H1 (cell line): ENCODE measurements at regions not wholly inside any gene's neighbourhood (a gene's known extent, or its start where the extent isn't known, plus 50 kb on each side); places are given as distances from the start of the nearest gene placed in this dataset.

ENCODE experiments used
- ASH2L ChIP-seq: fragments of 200-600, 300-600 bp; sonication (generic); IDR thresholded peaks from one replicate; pipeline ENCODE4 v1.7.1; 2017; ENCODE audit warnings: low read length
- BCL11A ChIP-seq, 2 experiments: IDR thresholded peaks; one replicate each; pipeline ENCODE4 v1.6.1; 2011; ENCODE audit warnings: low read depth in 2 of 2, low read length in 2 of 2, mild to moderate bottlenecking in 2 of 2
- CBX5 ChIP-seq: fragments of 300-800, 300-1000 bp; sonication (generic); IDR thresholded peaks from 2 replicates; pipeline ENCODE4 v1.7.1; 2016; ENCODE audit warnings: antibody characterized with exemption, low read length, low read depth
- CHD1 ChIP-seq: IDR thresholded peaks from 2 replicates; pipeline ENCODE4 v1.6.1; 2012; ENCODE audit warnings: low read depth, low read length, improper control_type of control experiment
- CREB1 ChIP-seq: IDR thresholded peaks from 2 replicates; pipeline ENCODE4 v1.6.1; 2012; ENCODE audit warnings: inconsistent platforms
- CTBP2 ChIP-seq: IDR thresholded peaks from 2 replicates; pipeline ENCODE4 v1.7.0; 2011; ENCODE audit warnings: borderline replicate concordance, mild to moderate bottlenecking, moderate library complexity, mixed read lengths, low read length; ENCODE audit not compliant: insufficient read depth, insufficient read length
- EGR1 ChIP-seq: IDR thresholded peaks from 2 replicates; pipeline ENCODE4 v1.6.1; 2011; ENCODE audit warnings: low read depth, low read length, borderline replicate concordance
- EZH2 ChIP-seq: fragments of 200-600 bp; sonication (generic); IDR thresholded peaks from 2 replicates; pipeline ENCODE4 v1.7.1; 2012; ENCODE audit warnings: low read depth, mild to moderate bottlenecking, moderate library complexity, low read length, inconsistent platforms; ENCODE audit not compliant: severe bottlenecking
- HDAC2 ChIP-seq, 2 experiments: fragments of 300-600 bp in 1 of 2; sonication (generic) in 1 of 2; IDR thresholded peaks; 2 replicates each; pipeline ENCODE4 v1.6.1; 2011 to 2012; ENCODE audit warnings: low read depth in 2 of 2, low read length in 2 of 2, mild to moderate bottlenecking in 2 of 2, moderate library complexity in 2 of 2, borderline replicate concordance in 1 of 2, inconsistent platforms in 1 of 2
- JUN ChIP-seq: IDR thresholded peaks from 2 replicates; pipeline ENCODE4 v1.6.1; 2011; ENCODE audit warnings: low read depth, mild to moderate bottlenecking, improper control_type of control experiment, low read length
- JUND ChIP-seq: IDR thresholded peaks from 2 replicates; pipeline ENCODE4 v1.6.1; 2011; ENCODE audit warnings: mild to moderate bottlenecking, improper control_type of control experiment, low read length
- KDM4A ChIP-seq: IDR thresholded peaks from one replicate; pipeline ENCODE4 v1.7.1; 2012; ENCODE audit warnings: low read depth, mild to moderate bottlenecking, moderate library complexity, low read length, inconsistent platforms; ENCODE audit not compliant: severe bottlenecking
- MAFK ChIP-seq: IDR thresholded peaks from 2 replicates; pipeline ENCODE4 v1.6.1; 2012; ENCODE audit warnings: low read depth, mild to moderate bottlenecking, improper control_type of control experiment, low read length
- POU5F1 ChIP-seq: IDR thresholded peaks from 2 replicates; pipeline ENCODE4 v1.6.1; 2011; ENCODE audit warnings: low read depth, mild to moderate bottlenecking, low read length, moderate library complexity
- RFX5 ChIP-seq: IDR thresholded peaks from 2 replicates; pipeline ENCODE4 v1.6.1; 2011; ENCODE audit warnings: low read depth, low read length, improper control_type of control experiment, borderline replicate concordance
- SP4 ChIP-seq: IDR thresholded peaks from 2 replicates; pipeline ENCODE4 v1.6.1; 2012; ENCODE audit warnings: low read length, inconsistent platforms
- TAF1 ChIP-seq: IDR thresholded peaks from 2 replicates; pipeline ENCODE4 v1.6.1; 2011; ENCODE audit warnings: mild to moderate bottlenecking, low read depth, low read length
- TAF7 ChIP-seq: optimal IDR thresholded peaks from 2 replicates; pipeline ENCODE3; 2011; ENCODE audit warnings: low read depth, mild to moderate bottlenecking, inconsistent platforms, low read length, moderate library complexity, borderline replicate concordance
- TEAD4 ChIP-seq: IDR thresholded peaks from 2 replicates; pipeline ENCODE4 v1.6.1; 2012; ENCODE audit warnings: low read depth, low read length, inconsistent platforms, mixed read lengths
- YY1 ChIP-seq: IDR thresholded peaks from 2 replicates; pipeline ENCODE4 v1.6.1; 2011; ENCODE audit warnings: low read depth, mild to moderate bottlenecking, low read length
- TF ChIP-seq, protein P1 (sequence below): IDR thresholded peaks from 2 replicates; pipeline ENCODE4 v1.6.1; 2011; ENCODE audit warnings: low read length, improper control_type of control experiment
- TF ChIP-seq, protein P2 (sequence below): IDR thresholded peaks from 2 replicates; pipeline ENCODE4 v1.6.1; 2012; ENCODE audit warnings: inconsistent platforms
- TF ChIP-seq, protein P3 (sequence below): IDR thresholded peaks from 2 replicates; pipeline ENCODE4 v1.6.1; 2012; ENCODE audit warnings: inconsistent platforms

DNA sequence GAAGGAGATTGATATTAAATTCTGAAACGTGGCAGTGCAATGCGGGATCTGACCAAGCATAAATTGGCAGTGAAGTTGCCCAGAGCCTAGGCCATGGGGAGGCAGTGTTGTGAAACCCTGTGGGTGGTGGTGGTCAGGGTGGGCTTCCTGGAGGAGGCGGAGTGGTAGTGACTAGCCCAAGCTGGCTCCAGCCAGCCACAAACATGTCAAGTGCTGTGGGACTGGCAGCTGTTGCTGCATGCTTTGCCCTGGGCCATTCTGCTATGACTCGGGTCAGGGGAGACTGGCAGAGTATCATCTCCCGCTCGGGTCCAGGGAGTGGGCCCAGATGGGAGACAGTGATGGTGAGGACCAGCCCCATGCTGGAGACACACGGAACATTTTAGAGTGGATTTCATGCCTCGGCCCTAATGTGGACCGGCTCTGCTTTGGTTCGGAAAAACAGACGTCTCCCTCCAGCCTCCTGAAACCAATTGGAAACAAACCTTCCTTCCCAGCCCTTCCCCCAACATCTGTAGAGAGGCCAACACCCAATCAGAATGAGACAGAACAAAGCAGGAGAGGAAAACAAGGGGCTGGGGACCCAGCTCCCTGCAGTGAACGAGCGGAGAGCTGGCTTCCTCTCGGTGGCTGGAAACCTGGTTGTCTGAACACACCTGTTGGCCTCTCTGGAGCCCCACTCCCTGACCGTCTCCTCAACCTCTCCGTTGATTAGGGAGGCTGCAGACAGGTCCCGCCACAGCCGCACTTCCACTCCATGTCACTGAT is 58.2 kb downstream of the TMEM270 start (continued):
- TF ChIP-seq, protein P1, sequence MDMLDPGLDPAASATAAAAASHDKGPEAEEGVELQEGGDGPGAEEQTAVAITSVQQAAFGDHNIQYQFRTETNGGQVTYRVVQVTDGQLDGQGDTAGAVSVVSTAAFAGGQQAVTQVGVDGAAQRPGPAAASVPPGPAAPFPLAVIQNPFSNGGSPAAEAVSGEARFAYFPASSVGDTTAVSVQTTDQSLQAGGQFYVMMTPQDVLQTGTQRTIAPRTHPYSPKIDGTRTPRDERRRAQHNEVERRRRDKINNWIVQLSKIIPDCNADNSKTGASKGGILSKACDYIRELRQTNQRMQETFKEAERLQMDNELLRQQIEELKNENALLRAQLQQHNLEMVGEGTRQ = no peak
- TF ChIP-seq TAF7 (no peak), KDM4A (peak; percentile 25), JUND (no peak), TEAD4 (no peak), CTBP2 (no peak), EGR1 (no peak), TAF1 (no peak; the same call in none of the 2 replicates), POU5F1 (no peak), ASH2L (peak; percentile 99), CREB1 (0 out of 2 replicates have a peak, but pooled peaks have one; percentile 12), HDAC2 (IDR thresholded peaks at IDR 0.05; ENCODE audit: borderline replicate concordance in 1 of 2, low read depth in 2 of 2, low read length in 2 of 2) (no peak), YY1 (no peak), CHD1 (no peak), EZH2 (no peak), SP4 (no peak), CBX5 (no peak), BCL11A (IDR thresholded peaks at IDR 0.05; ENCODE audit: low read depth in 2 of 2, low read length in 2 of 2) (no peak), JUN (no peak), MAFK (no peak), RFX5 (no peak)
- TF ChIP-seq, protein P2, sequence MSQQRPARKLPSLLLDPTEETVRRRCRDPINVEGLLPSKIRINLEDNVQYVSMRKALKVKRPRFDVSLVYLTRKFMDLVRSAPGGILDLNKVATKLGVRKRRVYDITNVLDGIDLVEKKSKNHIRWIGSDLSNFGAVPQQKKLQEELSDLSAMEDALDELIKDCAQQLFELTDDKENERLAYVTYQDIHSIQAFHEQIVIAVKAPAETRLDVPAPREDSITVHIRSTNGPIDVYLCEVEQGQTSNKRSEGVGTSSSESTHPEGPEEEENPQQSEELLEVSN = 0 out of 2 replicates have a peak, but pooled peaks have one; percentile 19
- TF ChIP-seq, protein P3, sequence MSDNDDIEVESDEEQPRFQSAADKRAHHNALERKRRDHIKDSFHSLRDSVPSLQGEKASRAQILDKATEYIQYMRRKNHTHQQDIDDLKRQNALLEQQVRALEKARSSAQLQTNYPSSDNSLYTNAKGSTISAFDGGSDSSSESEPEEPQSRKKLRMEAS = peak; percentile 54
